ENCODE measurements at regions not wholly inside any gene's neighbourhood (a gene's known extent, or its start where the extent isn't known, plus 50 kb on each side); places are given as distances from the start of the nearest gene placed in this dataset.

DNA sequence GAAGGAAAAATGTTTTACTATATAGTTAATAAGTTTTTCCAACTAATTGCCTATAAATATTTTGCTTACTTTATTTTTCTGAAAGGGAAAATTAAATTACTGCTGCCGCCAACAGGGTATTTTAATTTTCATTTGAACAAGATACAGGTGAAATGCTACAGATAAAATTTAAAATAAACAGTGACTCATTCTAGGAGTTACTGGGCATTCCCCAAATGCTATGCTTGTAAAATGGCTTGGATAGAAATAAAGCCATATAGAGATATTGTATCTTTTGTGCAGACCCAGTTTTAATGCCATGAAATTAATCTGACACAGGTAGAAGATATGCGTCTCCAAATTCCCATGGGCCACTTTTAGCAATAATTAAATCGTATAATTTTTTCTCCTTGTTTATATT is 144.5 kb downstream of the NAP1L3 start:
- Histone ChIP-seq H2AK5ac (ENCODE audit: insufficient read length, low read length) (no peak overlapping the region), H3K79me1 (ENCODE audit: insufficient read depth, low read depth, low read length, poor library complexity, severe bottlenecking) (no peaks in the 10 kb centered on the region), H3K9me3 (ENCODE audit: control insufficient read depth, low read depth, low read length) (no peaks in the 10 kb centered on the region), H3K9ac (ENCODE audit: extremely low read depth, insufficient read length, low read length) (no peak overlapping the region), H2AFZ (ENCODE audit: low read length) (no peak overlapping the region), H3K18ac (ENCODE audit: insufficient read length, low read depth, low read length) (no peak overlapping the region), H3K27ac (ENCODE audit: insufficient read length, low read depth, low read length) (no peak overlapping the region), H3K4me1 (ENCODE audit: insufficient read depth, low read length) (no peaks in the 10 kb centered on the region), H2BK20ac (ENCODE audit: low read depth, low read length, poor library complexity, severe bottlenecking) (no peak overlapping the region), H2BK5ac (ENCODE audit: insufficient read length, low read length) (no peak overlapping the region), H3K4ac (ENCODE audit: low read depth, low read length) (no peak overlapping the region), H3K23ac (ENCODE audit: insufficient read length, low read depth, low read length) (no peak overlapping the region), H3K23me2 (ENCODE audit: insufficient read length, low read depth, low read length, poor library complexity, severe bottlenecking) (no peaks in the 10 kb centered on the region), H4K8ac (replicated peaks; ENCODE audit: insufficient read length, low read depth, low read length) (no peak overlapping the region), H3K14ac (ENCODE audit: insufficient read depth, low read length) (no peak overlapping the region), H3K79me2 (ENCODE audit: insufficient read depth, low read length) (no peaks in the 10 kb centered on the region), H3T11ph (ENCODE audit: low read length) (no peak overlapping the region), H4K5ac (ENCODE audit: insufficient read length, low read depth, low read length) (no peak overlapping the region), H2BK12ac (ENCODE audit: insufficient read length, low read depth, low read length) (no peak overlapping the region), H3K27me3 (ENCODE audit: insufficient read depth, low read length) (no peaks in the 10 kb centered on the region), H2BK120ac (ENCODE audit: low read depth, low read length, poor library complexity, severe bottlenecking) (no peak overlapping the region), H3K56ac (ENCODE audit: insufficient read length, low read depth, low read length) (no peak overlapping the region), H4K20me1 (ENCODE audit: control insufficient read depth, insufficient read depth, insufficient read length) (no peaks in the 10 kb centered on the region), H2BK15ac (ENCODE audit: low read depth, low read length) (no peak overlapping the region), H3K4me2 (ENCODE audit: insufficient read depth, insufficient read length, low read length) (no peak overlapping the region), H4K91ac (ENCODE audit: insufficient read length, low read depth, low read length) (no peak overlapping the region)
- no peak for DNase-seq
- WGBS (ENCODE audit: extremely low coverage, insufficient read length, low lambda C conversion rate) = no CpG with 5 or more reads among the region's 3 CpGs
- Mint-ChIP-seq H3K27ac (no peak overlapping the region), H3K4me3 (no peak overlapping the region), H3K27me3 (ENCODE audit: low read depth) (no peaks in the 10 kb centered on the region; the same call in 1 of the 2 replicates), H3K36me3 (ENCODE audit: insufficient read depth in 1 of 3, low read depth in 3 of 3) (peaks cover 0 to 4% (median 3%) of the 10 kb centered on the region in 3 experiments; a peak in 3 of 7 replicates), H3K9me3 (no peaks in the 10 kb centered on the region; a peak in 2 of 5 replicates), H3K4me1 (no peaks in the 10 kb centered on the region)
- TF ChIP-seq, protein P1, sequence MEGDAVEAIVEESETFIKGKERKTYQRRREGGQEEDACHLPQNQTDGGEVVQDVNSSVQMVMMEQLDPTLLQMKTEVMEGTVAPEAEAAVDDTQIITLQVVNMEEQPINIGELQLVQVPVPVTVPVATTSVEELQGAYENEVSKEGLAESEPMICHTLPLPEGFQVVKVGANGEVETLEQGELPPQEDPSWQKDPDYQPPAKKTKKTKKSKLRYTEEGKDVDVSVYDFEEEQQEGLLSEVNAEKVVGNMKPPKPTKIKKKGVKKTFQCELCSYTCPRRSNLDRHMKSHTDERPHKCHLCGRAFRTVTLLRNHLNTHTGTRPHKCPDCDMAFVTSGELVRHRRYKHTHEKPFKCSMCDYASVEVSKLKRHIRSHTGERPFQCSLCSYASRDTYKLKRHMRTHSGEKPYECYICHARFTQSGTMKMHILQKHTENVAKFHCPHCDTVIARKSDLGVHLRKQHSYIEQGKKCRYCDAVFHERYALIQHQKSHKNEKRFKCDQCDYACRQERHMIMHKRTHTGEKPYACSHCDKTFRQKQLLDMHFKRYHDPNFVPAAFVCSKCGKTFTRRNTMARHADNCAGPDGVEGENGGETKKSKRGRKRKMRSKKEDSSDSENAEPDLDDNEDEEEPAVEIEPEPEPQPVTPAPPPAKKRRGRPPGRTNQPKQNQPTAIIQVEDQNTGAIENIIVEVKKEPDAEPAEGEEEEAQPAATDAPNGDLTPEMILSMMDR (conservative IDR thresholded peaks at IDR 0.05) = no peak
